ENCODE measurements at regions not wholly inside any gene's neighbourhood (a gene's known extent, or its start where the extent isn't known, plus 50 kb on each side); places are given as distances from the start of the nearest gene placed in this dataset.

- ChIA-PET CTCF (no interaction called here), POLR2A (no interaction called here)
- H3K4me3 Mint-ChIP-seq: no peak overlapping the region
- no peak for DNase-seq
- H3K9me3 Mint-ChIP-seq: peaks cover 14% of the 10 kb centered on the region
- H3K36me3 Mint-ChIP-seq (ENCODE audit: low read depth): no peaks in the 10 kb centered on the region
- no peaks in the 10 kb centered on the region for H3K4me1 Mint-ChIP-seq
- no peak overlapping the region for H3K27ac Mint-ChIP-seq
- H3K27me3 Mint-ChIP-seq: no peaks in the 10 kb centered on the region
Measured at GRCh38 chr3:6074952-6075351, 786.0 kb upstream of the GRM7 start.

- CTCF ChIA-PET: no interaction called here
- POLR2A ChIA-PET: no interaction called here
- DNase-seq: no peak
- Mint-ChIP-seq H3K4me3 (no peak overlapping the region), H3K9me3 (peaks cover 14% of the 10 kb centered on the region), H3K36me3 (ENCODE audit: low read depth) (no peaks in the 10 kb centered on the region), H3K27ac (no peak overlapping the region), H3K4me1 (no peaks in the 10 kb centered on the region), H3K27me3 (no peaks in the 10 kb centered on the region)
Measured at GRCh38 chr3:6078436-6078835, 782.5 kb upstream of the GRM7 start.

- Mint-ChIP-seq H3K27me3 (no peaks in the 10 kb centered on the region), H3K27ac (no peak overlapping the region), H3K9me3 (peaks cover 14% of the 10 kb centered on the region), H3K4me3 (no peak overlapping the region), H3K4me1 (no peaks in the 10 kb centered on the region), H3K36me3 (ENCODE audit: low read depth) (no peaks in the 10 kb centered on the region)
- ChIA-PET POLR2A (no interaction called here), CTCF (no interaction called here)
- DNase-seq: no peak
Measured at GRCh38 chr3:6079011-6079410, 781.9 kb upstream of the GRM7 start.

- H3K4me3 Mint-ChIP-seq: no peak overlapping the region
- POLR2A ChIA-PET: no interaction called here
- DNase-seq: no peak
- H3K36me3 Mint-ChIP-seq (ENCODE audit: low read depth): no peaks in the 10 kb centered on the region
- H3K27me3 Mint-ChIP-seq: no peaks in the 10 kb centered on the region
- CTCF ChIA-PET: no interaction called here
- H3K27ac Mint-ChIP-seq: no peak overlapping the region
- peaks cover 14% of the 10 kb centered on the region for H3K9me3 Mint-ChIP-seq
- no peaks in the 10 kb centered on the region for H3K4me1 Mint-ChIP-seq
Measured at GRCh38 chr3:6079561-6080179, 781.2 kb upstream of the GRM7 start.

GRCh38 chr3:6088433-6088832, 772.5 kb upstream of the GRM7 start:
- no peaks in the 10 kb centered on the region for H3K36me3 Mint-ChIP-seq (ENCODE audit: low read depth)
- H3K4me1 Mint-ChIP-seq: no peaks in the 10 kb centered on the region
- CTCF ChIA-PET: no interaction called here
- no peaks in the 10 kb centered on the region for H3K9me3 Mint-ChIP-seq
- POLR2A ChIA-PET: no interaction called here
- no peak overlapping the region for H3K4me3 Mint-ChIP-seq
- DNase-seq: no peak
- H3K27ac Mint-ChIP-seq: no peak overlapping the region
- no peaks in the 10 kb centered on the region for H3K27me3 Mint-ChIP-seq

GRCh38 chr3:6089780-6090179, 771.1 kb upstream of the GRM7 start:
- Mint-ChIP-seq H3K27ac (no peak overlapping the region), H3K36me3 (ENCODE audit: low read depth) (no peaks in the 10 kb centered on the region), H3K27me3 (no peaks in the 10 kb centered on the region), H3K4me1 (no peaks in the 10 kb centered on the region), H3K4me3 (no peak overlapping the region), H3K9me3 (no peaks in the 10 kb centered on the region)
- DNase-seq: no peak
- ChIA-PET CTCF (no interaction called here), POLR2A (no interaction called here)

GRCh38 chr3:6091262-6091661, 769.7 kb upstream of the GRM7 start:
- Mint-ChIP-seq H3K36me3 (ENCODE audit: low read depth) (no peaks in the 10 kb centered on the region), H3K27me3 (no peaks in the 10 kb centered on the region), H3K27ac (no peak overlapping the region), H3K4me1 (no peaks in the 10 kb centered on the region), H3K4me3 (no peak overlapping the region), H3K9me3 (no peaks in the 10 kb centered on the region)
- no peak for DNase-seq
- ChIA-PET POLR2A (no interaction called here), CTCF (no interaction called here)

GRCh38 chr3:6095006-6095405, 765.9 kb upstream of the GRM7 start:
- Mint-ChIP-seq H3K36me3 (ENCODE audit: low read depth) (no peaks in the 10 kb centered on the region), H3K27me3 (no peaks in the 10 kb centered on the region), H3K4me3 (no peak overlapping the region), H3K27ac (no peak overlapping the region), H3K9me3 (peaks cover 2% of the 10 kb centered on the region), H3K4me1 (no peaks in the 10 kb centered on the region)
- no peak for DNase-seq
- ChIA-PET CTCF (no interaction called here), POLR2A (no interaction called here)

GRCh38 chr3:6097021-6097420, 763.9 kb upstream of the GRM7 start:
- Mint-ChIP-seq H3K4me1 (no peaks in the 10 kb centered on the region), H3K36me3 (ENCODE audit: low read depth) (no peaks in the 10 kb centered on the region), H3K9me3 (peaks cover 2% of the 10 kb centered on the region), H3K4me3 (no peak overlapping the region), H3K27ac (no peak overlapping the region), H3K27me3 (no peaks in the 10 kb centered on the region)
- no peak for DNase-seq
- CTCF ChIA-PET: no interaction called here
- POLR2A ChIA-PET: no interaction called here

GRCh38 chr3:6097556-6097955, 763.4 kb upstream of the GRM7 start:
- Mint-ChIP-seq H3K27ac (no peak overlapping the region), H3K9me3 (peaks cover 2% of the 10 kb centered on the region), H3K27me3 (no peaks in the 10 kb centered on the region), H3K36me3 (ENCODE audit: low read depth) (no peaks in the 10 kb centered on the region), H3K4me3 (no peak overlapping the region), H3K4me1 (no peaks in the 10 kb centered on the region)
- POLR2A ChIA-PET: no interaction called here
- CTCF ChIA-PET: no interaction called here
- DNase-seq: no peak

GRCh38 chr3:6098516-6099157, 762.3 kb upstream of the GRM7 start:
- Mint-ChIP-seq H3K27me3 (no peaks in the 10 kb centered on the region), H3K27ac (no peak overlapping the region), H3K36me3 (ENCODE audit: low read depth) (no peaks in the 10 kb centered on the region), H3K4me3 (no peak overlapping the region), H3K9me3 (peaks cover 3% of the 10 kb centered on the region), H3K4me1 (no peaks in the 10 kb centered on the region)
- CTCF ChIA-PET: no interaction called here
- POLR2A ChIA-PET: no interaction called here
- no peak for DNase-seq

- DNase-seq: no peak
- Mint-ChIP-seq H3K4me3 (no peak overlapping the region), H3K4me1 (no peaks in the 10 kb centered on the region), H3K36me3 (ENCODE audit: low read depth) (no peaks in the 10 kb centered on the region), H3K9me3 (peaks cover 7% of the 10 kb centered on the region), H3K27ac (no peak overlapping the region), H3K27me3 (no peaks in the 10 kb centered on the region)
- ChIA-PET POLR2A (no interaction called here), CTCF (no interaction called here)
Measured at GRCh38 chr3:6099458-6100075, 761.3 kb upstream of the GRM7 start.

- ChIA-PET POLR2A (no interaction called here), CTCF (no interaction called here)
- no peaks in the 10 kb centered on the region for H3K4me1 Mint-ChIP-seq
- no peaks in the 10 kb centered on the region for H3K27me3 Mint-ChIP-seq
- H3K27ac Mint-ChIP-seq: no peak overlapping the region
- no peaks in the 10 kb centered on the region for H3K36me3 Mint-ChIP-seq (ENCODE audit: low read depth)
- no peak overlapping the region for H3K4me3 Mint-ChIP-seq
- no peak for DNase-seq
- H3K9me3 Mint-ChIP-seq: peaks cover 16% of the 10 kb centered on the region
Measured at GRCh38 chr3:6105187-6105586, 755.7 kb upstream of the GRM7 start.

GRCh38 chr3:6108957-6109356, 752.0 kb upstream of the GRM7 start:
- Mint-ChIP-seq H3K27ac (no peak overlapping the region), H3K4me1 (no peaks in the 10 kb centered on the region), H3K4me3 (no peak overlapping the region), H3K36me3 (ENCODE audit: low read depth) (no peaks in the 10 kb centered on the region), H3K9me3 (peaks cover 14% of the 10 kb centered on the region), H3K27me3 (no peaks in the 10 kb centered on the region)
- ChIA-PET CTCF (no interaction called here), POLR2A (no interaction called here)
- no peak for DNase-seq
